ENCODE measurements at regions not wholly inside any gene's neighbourhood (a gene's known extent, or its start where the extent isn't known, plus 50 kb on each side); places are given as distances from the start of the nearest gene placed in this dataset.

- TF ChIP-seq CTCF (IDR thresholded peaks at IDR 0.05; ENCODE audit: low read depth, low read length) (no peak), EZH2phosphoT487 (IDR thresholded peaks at IDR 0.05; ENCODE audit: low read depth) (no peak)
These were observed 57.1 kb upstream of the PCED1B start for GRCh38 chr12:47022296-47022695.
